ENCODE measurements at regions not wholly inside any gene's neighbourhood (a gene's known extent, or its start where the extent isn't known, plus 50 kb on each side); places are given as distances from the start of the nearest gene placed in this dataset.

GRCh38 chr10:44264244-44264643 lies 120.7 kb downstream of the CXCL12 start:
- H3K27ac ChIP-seq (ENCODE audit: low read length), result no peak overlapping the region
- no peaks in the 10 kb centered on the region for H3K27me3 ChIP-seq (ENCODE audit: low read depth, low read length)
- peaks cover 0 to 13% of the 10 kb centered on the region in 2 donors for H3K4me1 ChIP-seq (ENCODE audit: control insufficient read depth in 1 of 2, insufficient read depth in 2 of 2, low read length in 2 of 2)
- H3K4me3 ChIP-seq (ENCODE audit: low read depth in 1 of 2, low read length in 2 of 2), result no peak overlapping the region
- peaks cover 0 to 11% of the 10 kb centered on the region in 2 donors for H3K9me3 ChIP-seq (ENCODE audit: control insufficient read depth in 1 of 2, low read length in 2 of 2)
- H3K36me3 ChIP-seq (ENCODE audit: control insufficient read depth in 1 of 2, insufficient read depth in 2 of 2, low read length in 2 of 2), result no peaks in the 10 kb centered on the region

GRCh38 chr10:44263771-44264170 lies 121.1 kb downstream of the CXCL12 start:
- no peak overlapping the region for H3K27ac ChIP-seq (ENCODE audit: low read length)
- no peaks in the 10 kb centered on the region for H3K27me3 ChIP-seq (ENCODE audit: low read depth, low read length)
- H3K36me3 ChIP-seq (ENCODE audit: control insufficient read depth in 1 of 2, insufficient read depth in 2 of 2, low read length in 2 of 2), result no peaks in the 10 kb centered on the region
- H3K9me3 ChIP-seq (ENCODE audit: control insufficient read depth in 1 of 2, low read length in 2 of 2), result peaks cover 0 to 10% of the 10 kb centered on the region in 2 donors
- peaks cover 0 to 13% of the 10 kb centered on the region in 2 donors for H3K4me1 ChIP-seq (ENCODE audit: control insufficient read depth in 1 of 2, insufficient read depth in 2 of 2, low read length in 2 of 2)
- H3K4me3 ChIP-seq (ENCODE audit: low read depth in 1 of 2, low read length in 2 of 2), result no peak overlapping the region

- no peak overlapping the region for H3K4me3 ChIP-seq (ENCODE audit: low read depth in 1 of 2, low read length in 2 of 2)
- peaks cover 0 to 9% of the 10 kb centered on the region in 2 donors for H3K9me3 ChIP-seq (ENCODE audit: control insufficient read depth in 1 of 2, low read length in 2 of 2)
- H3K36me3 ChIP-seq (ENCODE audit: control insufficient read depth in 1 of 2, insufficient read depth in 2 of 2, low read length in 2 of 2), result no peaks in the 10 kb centered on the region
- peaks cover 0 to 13% of the 10 kb centered on the region in 2 donors for H3K4me1 ChIP-seq (ENCODE audit: control insufficient read depth in 1 of 2, insufficient read depth in 2 of 2, low read length in 2 of 2)
- no peaks in the 10 kb centered on the region for H3K27me3 ChIP-seq (ENCODE audit: low read depth, low read length)
- H3K27ac ChIP-seq (ENCODE audit: low read length), result no peak overlapping the region
Observed at GRCh38 chr10:44262551-44263251, 122.2 kb downstream of the CXCL12 start.

- Histone ChIP-seq H3K4me1 (ENCODE audit: control insufficient read depth in 1 of 2, insufficient read depth in 2 of 2, low read length in 2 of 2) (peaks cover 0 to 13% of the 10 kb centered on the region in 2 donors), H3K36me3 (ENCODE audit: control insufficient read depth in 1 of 2, insufficient read depth in 2 of 2, low read length in 2 of 2) (no peaks in the 10 kb centered on the region), H3K4me3 (ENCODE audit: low read depth in 1 of 2, low read length in 2 of 2) (no peak overlapping the region), H3K9me3 (ENCODE audit: control insufficient read depth in 1 of 2, low read length in 2 of 2) (peaks cover 0 to 6% of the 10 kb centered on the region in 2 donors), H3K27me3 (ENCODE audit: low read depth, low read length) (no peaks in the 10 kb centered on the region), H3K27ac (ENCODE audit: low read length) (no peak overlapping the region)
Observed at GRCh38 chr10:44261710-44262455, 123.0 kb downstream of the CXCL12 start.

- Histone ChIP-seq H3K36me3 (ENCODE audit: control insufficient read depth in 1 of 2, insufficient read depth in 2 of 2, low read length in 2 of 2) (no peaks in the 10 kb centered on the region), H3K27me3 (ENCODE audit: low read depth, low read length) (no peaks in the 10 kb centered on the region), H3K9me3 (ENCODE audit: control insufficient read depth in 1 of 2, low read length in 2 of 2) (peaks cover 0 to 2% of the 10 kb centered on the region in 2 donors), H3K4me3 (ENCODE audit: low read depth in 1 of 2, low read length in 2 of 2) (no peak overlapping the region), H3K4me1 (ENCODE audit: control insufficient read depth in 1 of 2, insufficient read depth in 2 of 2, low read length in 2 of 2) (peaks cover 0 to 13% of the 10 kb centered on the region in 2 donors), H3K27ac (ENCODE audit: low read length) (no peak overlapping the region)
Observed at GRCh38 chr10:44261296-44261695, 123.6 kb downstream of the CXCL12 start.

- Histone ChIP-seq H3K36me3 (ENCODE audit: control insufficient read depth in 1 of 2, insufficient read depth in 2 of 2, low read length in 2 of 2) (no peaks in the 10 kb centered on the region), H3K9me3 (ENCODE audit: control insufficient read depth in 1 of 2, low read length in 2 of 2) (no peaks in the 10 kb centered on the region), H3K4me3 (ENCODE audit: low read depth in 1 of 2, low read length in 2 of 2) (no peak overlapping the region), H3K27me3 (ENCODE audit: low read depth, low read length) (no peaks in the 10 kb centered on the region), H3K27ac (ENCODE audit: low read length) (no peak overlapping the region), H3K4me1 (ENCODE audit: control insufficient read depth in 1 of 2, insufficient read depth in 2 of 2, low read length in 2 of 2) (peaks cover 0 to 13% of the 10 kb centered on the region in 2 donors)
Observed at GRCh38 chr10:44260286-44260928, 124.5 kb downstream of the CXCL12 start.

- H3K27ac ChIP-seq (ENCODE audit: low read length), result no peak overlapping the region
- peaks cover 0 to 13% of the 10 kb centered on the region in 2 donors for H3K4me1 ChIP-seq (ENCODE audit: control insufficient read depth in 1 of 2, insufficient read depth in 2 of 2, low read length in 2 of 2)
- no peaks in the 10 kb centered on the region for H3K36me3 ChIP-seq (ENCODE audit: control insufficient read depth in 1 of 2, insufficient read depth in 2 of 2, low read length in 2 of 2)
- no peaks in the 10 kb centered on the region for H3K27me3 ChIP-seq (ENCODE audit: low read depth, low read length)
- H3K4me3 ChIP-seq (ENCODE audit: low read depth in 1 of 2, low read length in 2 of 2), result no peak overlapping the region
- no peaks in the 10 kb centered on the region for H3K9me3 ChIP-seq (ENCODE audit: control insufficient read depth in 1 of 2, low read length in 2 of 2)
Observed at GRCh38 chr10:44259090-44259874, 125.6 kb downstream of the CXCL12 start.

- no peaks in the 10 kb centered on the region for H3K9me3 ChIP-seq (ENCODE audit: control insufficient read depth in 1 of 2, low read length in 2 of 2)
- H3K27me3 ChIP-seq (ENCODE audit: low read depth, low read length), result no peaks in the 10 kb centered on the region
- H3K4me3 ChIP-seq (ENCODE audit: low read depth in 1 of 2, low read length in 2 of 2), result no peak overlapping the region
- no peaks in the 10 kb centered on the region for H3K36me3 ChIP-seq (ENCODE audit: control insufficient read depth in 1 of 2, insufficient read depth in 2 of 2, low read length in 2 of 2)
- peaks cover 0 to 17% of the 10 kb centered on the region in 2 donors for H3K4me1 ChIP-seq (ENCODE audit: control insufficient read depth in 1 of 2, insufficient read depth in 2 of 2, low read length in 2 of 2)
- no peak overlapping the region for H3K27ac ChIP-seq (ENCODE audit: low read length)
Observed at GRCh38 chr10:44258460-44259089, 126.3 kb downstream of the CXCL12 start.

- Histone ChIP-seq H3K27me3 (ENCODE audit: low read depth, low read length) (no peaks in the 10 kb centered on the region), H3K9me3 (ENCODE audit: control insufficient read depth in 1 of 2, low read length in 2 of 2) (no peaks in the 10 kb centered on the region), H3K36me3 (ENCODE audit: control insufficient read depth in 1 of 2, insufficient read depth in 2 of 2, low read length in 2 of 2) (no peaks in the 10 kb centered on the region), H3K27ac (ENCODE audit: low read length) (no peak overlapping the region), H3K4me1 (ENCODE audit: control insufficient read depth in 1 of 2, insufficient read depth in 2 of 2, low read length in 2 of 2) (peaks cover 0 to 19% of the 10 kb centered on the region in 2 donors), H3K4me3 (ENCODE audit: low read depth in 1 of 2, low read length in 2 of 2) (no peak overlapping the region)
Observed at GRCh38 chr10:44258019-44258418, 126.9 kb downstream of the CXCL12 start.

GRCh38 chr10:44253769-44254462 lies 131.0 kb downstream of the CXCL12 start:
- Histone ChIP-seq H3K4me1 (ENCODE audit: control insufficient read depth in 1 of 2, insufficient read depth in 2 of 2, low read length in 2 of 2) (peaks cover 0 to 5% of the 10 kb centered on the region in 2 donors), H3K36me3 (ENCODE audit: control insufficient read depth in 1 of 2, insufficient read depth in 2 of 2, low read length in 2 of 2) (no peaks in the 10 kb centered on the region), H3K9me3 (ENCODE audit: control insufficient read depth in 1 of 2, low read length in 2 of 2) (no peaks in the 10 kb centered on the region), H3K27me3 (ENCODE audit: low read depth, low read length) (no peaks in the 10 kb centered on the region), H3K27ac (ENCODE audit: low read length) (no peak overlapping the region), H3K4me3 (ENCODE audit: low read depth in 1 of 2, low read length in 2 of 2) (no peak overlapping the region)
